Endothelial cell of umbilical vein (primary cell): ENCODE measurements at regions not wholly inside any gene's neighbourhood (a gene's known extent, or its start where the extent isn't known, plus 50 kb on each side); places are given as distances from the start of the nearest gene placed in this dataset.

Experiments
- BruUV-seq: library from RNA; stranded (reverse); fragments of 400-500 nt; replicated peaks from 2 replicates; lab custom pipeline; 2021; lab: Mats Ljungman, UMichigan
- CTCF ChIA-PET: fragments of 300-600, 350-600 bp; sonication (Branson Sonifier 250); formaldehyde crosslinking; loops from one replicate; lab custom pipeline; 2021; ENCODE audit warnings: antibody characterized with exemption, inconsistent platforms; lab: Charles Lee
- POLR2A ChIA-PET: fragments of 300-600, 350-600 bp; sonication (Branson Sonifier 250); formaldehyde crosslinking; loops from one replicate; lab custom pipeline; 2021; ENCODE audit warnings: antibody characterized with exemption, inconsistent platforms; lab: Charles Lee
- DNase-seq: peaks from one replicate; pipeline ENCODE4 v3.0.0-alpha.2; 2011; ENCODE audit warnings: low read depth, low spot score
- FAIRE-seq: peaks from 2 replicates; lab custom pipeline; 2011; peaks lifted over from hg19 to GRCh38; lab: Jason Lieb, UNC
- H2AFZ ChIP-seq: 2 replicates; pipeline ENCODE4 v1.6.0; 2012; ENCODE audit warnings: low read depth, low read length, control low read depth, inconsistent platforms
- H3K27ac ChIP-seq: 2 replicates; pipeline ENCODE4 v1.5.1; 2011; ENCODE audit warnings: low read depth, mild to moderate bottlenecking, control low read depth, low read length, moderate library complexity; ENCODE audit not compliant: insufficient read depth
- H3K27me3 ChIP-seq, 2 experiments: 2 replicates each; pipeline versions ENCODE4 v1.6.0 to v1.6.1; 2011; ENCODE audit warnings: low read length in 2 of 2, mixed read lengths in 1 of 2; ENCODE audit not compliant: control insufficient read depth in 2 of 2, insufficient read depth in 2 of 2
- H3K36me3 ChIP-seq, 2 experiments: 2 replicates in 1 of 2; 3 replicates in 1 of 2; pipeline ENCODE4 v1.5.1; 2011; ENCODE audit warnings: low read length in 2 of 2, mild to moderate bottlenecking in 1 of 2, moderate library complexity in 1 of 2; ENCODE audit not compliant: control insufficient read depth in 2 of 2, insufficient read depth in 2 of 2; ENCODE audit errors: extremely low read depth in 1 of 2
- H3K4me1 ChIP-seq: 3 replicates; pipeline ENCODE4 v1.5.1; 2011; ENCODE audit warnings: mild to moderate bottlenecking, low read length; ENCODE audit not compliant: control insufficient read depth, insufficient read depth; ENCODE audit errors: extremely low read depth
- H3K4me2 ChIP-seq: 2 replicates; pipeline ENCODE4 v1.6.1; 2011; ENCODE audit warnings: low read length, control low read depth, mixed read lengths; ENCODE audit not compliant: insufficient read depth
- H3K4me3 ChIP-seq, 3 experiments: fragments of 200-600 bp in 1 of 3; sonication (generic), shearing (Covaris generic) in 1 of 3; replicated peaks in 1 of 3; 2 replicates each; pipeline ENCODE4 v1.5.1; 2011 to 2016; ENCODE audit warnings: control low read depth in 3 of 3, low read length in 3 of 3, mild to moderate bottlenecking in 2 of 3, inconsistent platforms in 1 of 3, low read depth in 1 of 3, moderate library complexity in 1 of 3; ENCODE audit not compliant: insufficient read depth in 1 of 3
- H3K79me2 ChIP-seq: 2 replicates; pipeline ENCODE4 v1.6.0; 2012; ENCODE audit warnings: low read length, inconsistent platforms; ENCODE audit not compliant: control insufficient read depth, insufficient read depth
- H3K9ac ChIP-seq: replicated peaks from 2 replicates; pipeline ENCODE3; 2011; ENCODE audit warnings: low read length, control low read depth; ENCODE audit not compliant: insufficient read depth; ENCODE audit errors: extremely low read depth
- H3K9me1 ChIP-seq: replicated peaks from 3 replicates; pipeline ENCODE4 v1.6.0; 2011; ENCODE audit warnings: mild to moderate bottlenecking, low read length; ENCODE audit not compliant: control insufficient read depth, insufficient read depth; ENCODE audit errors: extremely low read depth
- H3K9me3 ChIP-seq: replicated peaks from 2 replicates; pipeline ENCODE4 v1.5.1; 2012; ENCODE audit warnings: low read length, inconsistent platforms; ENCODE audit not compliant: control insufficient read depth, insufficient read depth
- H4K20me1 ChIP-seq: replicated peaks from 2 replicates; pipeline ENCODE3; 2011; ENCODE audit warnings: mild to moderate bottlenecking, low read length; ENCODE audit not compliant: control insufficient read depth, insufficient read depth; ENCODE audit errors: extremely low read depth
- CTCF ChIP-seq, 2 donors: IDR thresholded peaks; 1 replicate in 1 of 2; 2 replicates in 1 of 2; pipeline ENCODE4 v1.5.1; 2011; ENCODE audit warnings: low read length in 2 of 2, mild to moderate bottlenecking in 2 of 2, moderate library complexity in 2 of 2, control low read depth in 1 of 2, inconsistent platforms in 1 of 2, low read depth in 1 of 2; ENCODE audit not compliant: insufficient read depth in 1 of 2; ENCODE audit errors: extremely low read depth in 1 of 2
- EZH2 ChIP-seq: IDR thresholded peaks from 2 replicates; pipeline ENCODE4 v1.6.1; 2012; ENCODE audit warnings: borderline replicate concordance, low read depth, mild to moderate bottlenecking, moderate library complexity, low read length, inconsistent platforms; ENCODE audit not compliant: severe bottlenecking
- FOS ChIP-seq: IDR thresholded peaks from 2 replicates; pipeline ENCODE4 v1.6.1; 2011; ENCODE audit warnings: mild to moderate bottlenecking, low read length, moderate library complexity, borderline replicate concordance; ENCODE audit not compliant: insufficient read depth
- GATA2 ChIP-seq: IDR thresholded peaks from 2 replicates; pipeline ENCODE4 v1.7.0; 2011; ENCODE audit warnings: low read depth, mild to moderate bottlenecking, moderate library complexity, mixed read lengths, low read length; ENCODE audit not compliant: insufficient read length, insufficient read depth
- MYC ChIP-seq: IDR thresholded peaks from one replicate; pipeline ENCODE4 v1.6.1; 2011; ENCODE audit warnings: mild to moderate bottlenecking, low read depth, low read length
- POLR2A ChIP-seq: IDR thresholded peaks from 2 replicates; pipeline ENCODE4 v1.6.1; 2012; ENCODE audit warnings: low read depth, mild to moderate bottlenecking, control low read depth, low read length
- POLR2AphosphoS5 ChIP-seq: IDR thresholded peaks from 2 replicates; pipeline ENCODE4 v1.6.1; 2012; ENCODE audit warnings: low read depth, mild to moderate bottlenecking, control low read depth, low read length, moderate library complexity; ENCODE audit not compliant: insufficient read depth
- dilution Hi-C: fragments of 300-500 bp; cut with MboI; formaldehyde crosslinking; loops from one replicate; pipeline ENCODE4 v1.15.0; 2019; ENCODE audit warnings: low sequenced_read_pairs; ENCODE audit not compliant: extremely low pct_ligation_motif_present
- intact Hi-C: fragments of 100-400 bp; cut with micrococcal nuclease; formaldehyde crosslinking; loops from one replicate; pipeline ENCODE4 v1.10.0; 2022
- TF ChIP-seq, protein P1 (sequence below): IDR thresholded peaks from 2 replicates; pipeline ENCODE4 v1.6.1; 2011; ENCODE audit not compliant: insufficient read depth, insufficient read length

DNA sequence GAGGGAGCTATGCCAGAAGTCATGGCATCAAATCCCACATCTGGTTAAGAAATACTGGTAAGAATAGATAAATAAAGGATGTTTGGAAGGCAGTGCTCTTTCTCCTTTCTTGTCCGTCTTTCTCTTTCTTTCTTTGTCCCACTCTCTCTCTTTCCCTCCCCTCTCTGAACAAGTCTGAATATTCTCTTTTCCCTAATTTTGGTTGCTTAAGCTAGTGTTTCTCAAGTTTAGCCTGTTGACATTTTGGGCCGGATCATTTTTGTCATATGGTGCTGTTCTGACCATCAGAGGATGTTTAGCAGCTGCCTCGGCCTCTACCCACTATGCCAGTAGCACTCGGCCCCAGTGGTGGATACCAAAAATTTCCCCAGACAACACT, 405.3 kb upstream of the C2CD4B start:
- TF ChIP-seq, protein P1, sequence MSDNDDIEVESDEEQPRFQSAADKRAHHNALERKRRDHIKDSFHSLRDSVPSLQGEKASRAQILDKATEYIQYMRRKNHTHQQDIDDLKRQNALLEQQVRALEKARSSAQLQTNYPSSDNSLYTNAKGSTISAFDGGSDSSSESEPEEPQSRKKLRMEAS, result no peak
- TF ChIP-seq POLR2AphosphoS5 (no peak), EZH2 (no peak), CTCF (IDR thresholded peaks at IDR 0.05; ENCODE audit: extremely low read depth in 1 of 2, insufficient read depth in 1 of 2, low read depth in 1 of 2, low read length in 2 of 2) (no peak), POLR2A (no peak), FOS (no peak), MYC (no peak), GATA2 (no peak)
- ChIA-PET CTCF (no interaction called here), POLR2A (no interaction called here)
- no peaks in the 10 kb centered on the region for H3K27me3 ChIP-seq
- H3K4me3 ChIP-seq, result no peak overlapping the region
- no peaks in the 10 kb centered on the region for H3K9me3 ChIP-seq
- H3K4me2 ChIP-seq, result no peak overlapping the region
- no peak overlapping the region for H3K27ac ChIP-seq
- no peak overlapping the region for H3K9ac ChIP-seq
- DNase-seq, result no peak
- dilution Hi-C loops (no loop called here), intact Hi-C loops (no loop called here)
- no peaks in the 10 kb centered on the region for H3K79me2 ChIP-seq
- H3K4me1 ChIP-seq, result no peaks in the 10 kb centered on the region
- no peaks in the 10 kb centered on the region for H3K36me3 ChIP-seq
- FAIRE-seq, result no peak
- H3K9me1 ChIP-seq, result no peaks in the 10 kb centered on the region
- H4K20me1 ChIP-seq, result no peaks in the 10 kb centered on the region
- no TSS peak for BruUV-seq
- no peak overlapping the region for H2AFZ ChIP-seq
